K562 (cell line): ENCODE measurements at regions not wholly inside any gene's neighbourhood (a gene's known extent, or its start where the extent isn't known, plus 50 kb on each side); places are given as distances from the start of the nearest gene placed in this dataset.
A peak's percentile ranks its signal among the peaks of the same experiment; 100 is the strongest.

Experiments
- ATAC-seq: fragments of 200-7000 bp; cut with Tn5 transposase; 3 replicates; pipeline ENCODE4 v1.9.1; 2020; ENCODE audit warnings: moderate library complexity
- BruUV-seq: library from RNA; stranded (reverse); fragments of 400-500 nt; replicated peaks from 2 replicates; lab custom pipeline; 2021; lab: Mats Ljungman, UMichigan
- CTCF ChIA-PET: fragments of 300-600 bp; formaldehyde crosslinking; extraction: SDS; loops from one replicate; lab custom pipeline; 2021; ENCODE audit warnings: low intra/inter-chr PET ratio; lab: Yijun Ruan, JAX
- POLR2A ChIA-PET: fragments of 300-600, 350-650 bp; sonication (Branson Sonifier 250); formaldehyde crosslinking; extraction: SDS; loops from one replicate; lab custom pipeline; 2021; ENCODE audit warnings: antibody characterized with exemption, inconsistent platforms; lab: Yijun Ruan, JAX
- DNase-seq, 4 experiments: peaks; one replicate each; pipeline versions ENCODE4 v3.0.0 to v3.0.0-alpha.2; 2011 to 2018; ENCODE audit warnings: low spot score in 3 of 4, mixed read lengths in 3 of 4; ENCODE audit errors: extremely low read depth in 1 of 4
- FAIRE-seq: peaks from 2 replicates; lab custom pipeline; 2011; peaks lifted over from hg19 to GRCh38; lab: Jason Lieb, UNC
- H2AFZ ChIP-seq: 2 replicates; pipeline ENCODE4 v1.6.0; 2011; ENCODE audit warnings: low read depth, low read length, control low read depth, inconsistent platforms
- H3K27ac ChIP-seq: fragments of 200-600 bp; 3 replicates; pipeline ENCODE4 v1.8.0; 2011; ENCODE audit warnings: low read depth, mild to moderate bottlenecking, control low read depth, inconsistent platforms, low read length, moderate library complexity, mixed read lengths; ENCODE audit errors: extremely low read depth
- H3K27me3 ChIP-seq, 2 experiments: fragments of 300-600 bp in 1 of 2; 2 replicates in 1 of 2; 3 replicates in 1 of 2; pipeline versions ENCODE4 v1.6.0 to v1.8.0; 2011; ENCODE audit warnings: inconsistent platforms in 2 of 2, low read length in 2 of 2, mild to moderate bottlenecking in 1 of 2, mixed read lengths in 1 of 2, moderate library complexity in 1 of 2; ENCODE audit not compliant: control insufficient read depth in 2 of 2, insufficient read depth in 2 of 2
- H3K36me3 ChIP-seq: fragments of 300-600 bp; 3 replicates; pipeline ENCODE4 v1.8.0; 2011; ENCODE audit warnings: mild to moderate bottlenecking, low read length, inconsistent platforms; ENCODE audit not compliant: control insufficient read depth, insufficient read depth
- H3K4me1 ChIP-seq, 2 experiments: fragments of 200-600 bp in 1 of 2; replicated peaks in 1 of 2; 2 replicates in 1 of 2; 3 replicates in 1 of 2; pipeline versions ENCODE4 v1.5.1 to v1.8.0; 2011; ENCODE audit warnings: inconsistent platforms in 2 of 2, low read length in 2 of 2, mild to moderate bottlenecking in 1 of 2, mixed read lengths in 1 of 2, moderate library complexity in 1 of 2; ENCODE audit not compliant: control insufficient read depth in 2 of 2, insufficient read depth in 2 of 2
- H3K4me2 ChIP-seq: 2 replicates; pipeline ENCODE4 v1.6.1; 2011; ENCODE audit warnings: low read length, control low read depth, inconsistent platforms, mixed read lengths; ENCODE audit not compliant: insufficient read depth
- H3K4me3 ChIP-seq: fragments of 200-600 bp; sonication (generic), shearing (Covaris generic); 2 replicates; pipeline ENCODE4 v1.5.1; 2016; ENCODE audit warnings: control low read depth, inconsistent platforms
- H3K79me2 ChIP-seq: fragments of 200-600 bp; 3 replicates; pipeline ENCODE4 v1.8.0; 2011; ENCODE audit warnings: low read length, inconsistent platforms; ENCODE audit not compliant: control insufficient read depth, insufficient read depth
- H3K9ac ChIP-seq, 2 experiments: 2 replicates each; pipeline versions ENCODE4 v1.6.0 to v1.6.1; 2011; ENCODE audit warnings: low read depth in 2 of 2, low read length in 2 of 2, control low read depth in 1 of 2, inconsistent platforms in 1 of 2, mild to moderate bottlenecking in 1 of 2, mixed read lengths in 1 of 2; ENCODE audit not compliant: insufficient read depth in 1 of 2
- H3K9me1 ChIP-seq: one replicate; pipeline ENCODE4 v1.6.0; 2011; ENCODE audit warnings: inconsistent platforms, mild to moderate bottlenecking, low read length, moderate library complexity; ENCODE audit not compliant: control insufficient read depth, insufficient read depth
- H3K9me3 ChIP-seq: replicated peaks from 2 replicates; pipeline ENCODE4 v1.5.1; 2011; ENCODE audit warnings: low read depth, low read length, inconsistent platforms; ENCODE audit not compliant: control insufficient read depth, insufficient read depth
- H4K20me1 ChIP-seq: replicated peaks from 2 replicates; pipeline ENCODE4 v1.6.1; 2011; ENCODE audit warnings: low read length, inconsistent platforms, mixed read lengths; ENCODE audit not compliant: control insufficient read depth, insufficient read depth
- FOXA1 ChIP-seq: fragments of 450-650 bp; IDR thresholded peaks from 2 replicates; pipeline ENCODE4 v1.6.1; 2016; ENCODE audit warnings: mild to moderate bottlenecking, borderline replicate concordance
- GTF3C2 ChIP-seq: IDR thresholded peaks from 3 replicates; pipeline ENCODE4 v1.6.1; 2011; ENCODE audit warnings: borderline replicate concordance, mild to moderate bottlenecking, moderate library complexity; ENCODE audit not compliant: insufficient read length; ENCODE audit errors: extremely low read depth
- HES1 ChIP-seq: fragments of 450-650 bp; IDR thresholded peaks from 2 replicates; pipeline ENCODE4 v1.6.1; 2016; ENCODE audit warnings: low read depth, mild to moderate bottlenecking, moderate library complexity
- HOXB6 ChIP-seq: fragments of 250-450 bp; sonication (Bioruptor Pico); IDR thresholded peaks from 2 replicates; pipeline ENCODE4 v1.5.1; 2022; ENCODE audit warnings: mild to moderate bottlenecking, borderline replicate concordance
- L3MBTL2 ChIP-seq: fragments of 450-650 bp; IDR thresholded peaks from 2 replicates; pipeline ENCODE4 v1.6.1; 2016; ENCODE audit warnings: mild to moderate bottlenecking, moderate library complexity
- RFX1 ChIP-seq: fragments of 450-650 bp; IDR thresholded peaks from 2 replicates; pipeline ENCODE4 v1.6.1; 2016; ENCODE audit warnings: mild to moderate bottlenecking, moderate library complexity
- YY1 ChIP-seq, 3 experiments: IDR thresholded peaks; 2 replicates each; pipeline ENCODE4 v1.6.1; 2011; ENCODE audit warnings: low read length in 2 of 3, mild to moderate bottlenecking in 2 of 3, moderate library complexity in 2 of 3, borderline replicate concordance in 1 of 3, control low read depth in 1 of 3, low read depth in 1 of 3; ENCODE audit not compliant: insufficient read depth in 3 of 3, insufficient replicate concordance in 2 of 3, control insufficient read depth in 1 of 3, insufficient read length in 1 of 3; ENCODE audit errors: extremely low read depth in 1 of 3
- WGBS: fragments of 100-300 bp; shearing (Covaris generic); methylation state at CpG from one replicate; pipeline ENCODE4 v1.1.6; 2016; ENCODE audit warnings: low coverage, mixed read lengths; ENCODE audit not compliant: insufficient coverage; ENCODE audit errors: missing lambda C conversion rate; 5-methylcytosine and 5-hydroxymethylcytosine counted together
- in situ Hi-C: fragments of 300-500 bp; cut with MboI; formaldehyde crosslinking; loops from 4 replicates; pipeline ENCODE4 v1.15.0; 2018; ENCODE audit warnings: inconsistent platforms, mixed read lengths
- intact Hi-C: fragments of 100-400 bp; cut with micrococcal nuclease; formaldehyde crosslinking; loops from 2 replicates; pipeline ENCODE4 v1.14.2; 2022

DNA sequence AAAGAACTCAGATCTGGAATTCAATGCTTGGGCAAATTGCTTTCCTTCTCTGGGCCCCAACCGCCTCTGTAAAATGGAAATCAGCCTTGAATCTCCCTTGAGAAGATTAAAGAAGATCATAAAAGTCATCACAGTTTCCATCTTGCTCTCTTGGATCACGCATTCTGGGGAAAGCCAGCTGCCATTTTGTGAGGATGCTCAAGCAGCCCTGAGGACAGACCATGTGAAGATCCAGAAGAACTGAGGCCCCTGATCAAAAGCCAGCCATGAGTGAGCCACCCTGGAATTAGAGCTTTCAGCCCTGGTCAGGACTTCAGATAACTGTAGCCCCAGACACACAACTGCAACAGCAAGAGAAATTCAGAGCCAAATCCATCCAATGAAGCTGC, 229.3 kb downstream of the MN1 start:
- BruUV-seq, result no TSS peak
- no peaks in the 10 kb centered on the region; the same call in 1 of the 2 replicates for H3K9me3 ChIP-seq
- no peak overlapping the region for H2AFZ ChIP-seq
- ChIA-PET POLR2A (interaction anchor here (0.6 to 1.0 kb wide), 2 partner anchors 10 to 19 kb away, joined by 3 to 4 read pairs; no protein-coding TSS in a partner anchor), CTCF (no interaction called here)
- FAIRE-seq (no peak), DNase-seq (no peak), ATAC-seq (no peak)
- H3K4me3 ChIP-seq, result no peak overlapping the region
- no peaks in the 10 kb centered on the region for H3K9me1 ChIP-seq
- in situ Hi-C loops (no loop called here), intact Hi-C loops (no loop called here)
- no peaks in the 10 kb centered on the region; a peak in 1 of 5 replicates for H3K4me1 ChIP-seq
- peaks cover 3 to 26% of the 10 kb centered on the region in 2 experiments; a peak in 4 of 5 replicates for H3K27me3 ChIP-seq
- no peak overlapping the region for H3K4me2 ChIP-seq
- no peaks in the 10 kb centered on the region; the same call in 1 of the 2 replicates for H4K20me1 ChIP-seq
- 0% methylated on average over 2 of the region's 2 CpGs for WGBS
- peak in 1 of 3 experiments; percentile 27 for TF ChIP-seq YY1 (IDR thresholded peaks at IDR 0.05; ENCODE audit: borderline replicate concordance in 1 of 3, control insufficient read depth in 1 of 3, extremely low read depth in 1 of 3, insufficient read depth in 3 of 3, insufficient read length in 1 of 3, insufficient replicate concordance in 2 of 3, low read depth in 1 of 3, low read length in 2 of 3)
- no peak for TF ChIP-seq FOXA1
- H3K36me3 ChIP-seq, result no peaks in the 10 kb centered on the region
- H3K27ac ChIP-seq, result no peak overlapping the region
- H3K79me2 ChIP-seq, result no peaks in the 10 kb centered on the region
- H3K9ac ChIP-seq, result no peak overlapping the region

DNA sequence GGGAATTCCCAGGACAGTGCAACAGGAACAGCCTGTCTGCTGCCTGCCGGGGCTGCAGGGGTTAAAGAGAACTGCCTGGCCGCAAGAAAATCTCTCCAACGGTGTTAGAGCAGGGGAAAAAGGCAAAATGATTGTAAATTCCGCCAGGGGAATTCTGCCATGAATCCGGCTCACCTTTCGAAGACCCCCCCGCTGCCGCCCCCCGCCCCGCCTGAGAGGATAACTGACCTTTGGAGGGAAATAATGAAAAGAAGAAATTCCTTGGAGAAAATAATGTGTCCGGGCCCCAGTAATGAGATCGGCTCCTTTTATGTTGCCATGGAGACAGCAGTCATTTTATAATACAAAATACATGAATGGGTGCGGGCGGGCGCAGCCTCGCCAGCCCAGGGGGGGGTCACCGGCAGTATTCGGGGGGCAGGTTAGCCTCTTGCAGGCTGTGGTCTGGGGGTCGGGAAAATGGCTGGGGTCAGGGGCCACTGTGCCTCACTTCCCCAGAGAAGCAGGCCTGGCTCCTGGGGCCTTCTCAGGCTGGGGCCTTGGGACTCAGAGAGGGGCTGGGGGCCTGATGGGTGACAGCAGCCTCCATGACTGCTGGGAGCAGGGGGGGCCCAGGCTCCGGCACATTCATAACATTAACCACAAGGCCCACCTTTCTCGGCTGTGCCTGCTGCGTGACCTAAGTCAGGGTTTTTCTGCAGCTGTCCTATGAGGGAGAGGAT, 228.1 kb downstream of the MN1 start:
- in situ Hi-C loops, result no loop called here
- Histone ChIP-seq H3K27me3 (peaks cover 3 to 32% of the 10 kb centered on the region in 2 experiments), H3K9me1 (no peaks in the 10 kb centered on the region), H3K27ac (no peak overlapping the region), H2AFZ (no peak overlapping the region), H3K4me2 (no peak overlapping the region), H3K36me3 (no peaks in the 10 kb centered on the region), H3K79me2 (no peaks in the 10 kb centered on the region), H3K4me1 (no peaks in the 10 kb centered on the region; a peak in 1 of 5 replicates), H4K20me1 (no peaks in the 10 kb centered on the region; the same call in 1 of the 2 replicates), H3K4me3 (no peak overlapping the region), H3K9me3 (no peaks in the 10 kb centered on the region; the same call in 1 of the 2 replicates), H3K9ac (no peak overlapping the region)
- no peak for FAIRE-seq
- TF ChIP-seq HOXB6 (CRISPR knock-in tag) (no peak), L3MBTL2 (no peak), RFX1 (peak; percentile 55), HES1 (no peak), GTF3C2 (no peak)
- intact Hi-C loops, result no loop called here
- 4% methylated on average over 10 of the region's 22 CpGs for WGBS
- ATAC-seq, result no peak
- CTCF ChIA-PET, result no interaction called here
- DNase-seq, result no peak
- BruUV-seq, result no TSS peak
- POLR2A ChIA-PET, result no interaction called here
